Neural progenitor cell (in vitro differentiated cells): ENCODE measurements at regions not wholly inside any gene's neighbourhood (a gene's known extent, or its start where the extent isn't known, plus 50 kb on each side); places are given as distances from the start of the nearest gene placed in this dataset.

Source experiments
- DNase-seq: peaks from one replicate; pipeline ENCODE4 v3.0.0-alpha.2; 2016; ENCODE audit warnings: low spot score
- H2AFZ ChIP-seq: fragments of 200-600 bp; sonication (generic); replicated peaks from 2 replicates; pipeline ENCODE4 v1.6.1; 2016; ENCODE audit warnings: antibody characterized with exemption
- H3F3A ChIP-seq: fragments of 200-600 bp; sonication (generic); 2 replicates; pipeline ENCODE4 v1.6.1; 2016; ENCODE audit warnings: antibody characterized with exemption, low read depth
- H3K27ac ChIP-seq: fragments of 200-600 bp; sonication (generic); 2 replicates; pipeline ENCODE4 v1.5.1; 2016; ENCODE audit warnings: mild to moderate bottlenecking
- H3K27me3 ChIP-seq: fragments of 200-600 bp; sonication (generic); 2 replicates; pipeline ENCODE4 v1.6.1; 2016; ENCODE audit warnings: mild to moderate bottlenecking, moderate library complexity
- H3K36me3 ChIP-seq: fragments of 200-600 bp; sonication (generic); 2 replicates; pipeline ENCODE4 v1.5.1; 2016
- H3K4me1 ChIP-seq: fragments of 200-600 bp; sonication (generic); 2 replicates; pipeline ENCODE4 v1.6.1; 2016; ENCODE audit warnings: mixed run types
- H3K4me2 ChIP-seq: fragments of 200-600 bp; sonication (generic); 2 replicates; pipeline ENCODE4 v1.6.1; 2016
- H3K4me3 ChIP-seq: fragments of 200-600 bp; sonication (generic); 2 replicates; pipeline ENCODE4 v1.5.1; 2016
- H3K79me2 ChIP-seq: fragments of 200-600 bp; sonication (generic); 2 replicates; pipeline ENCODE4 v1.6.1; 2016; ENCODE audit warnings: low read depth
- H3K9ac ChIP-seq: fragments of 200-600 bp; sonication (generic); 2 replicates; pipeline ENCODE4 v1.6.1; 2016
- H3K9me3 ChIP-seq: fragments of 200-600 bp; sonication (generic); 2 replicates; pipeline ENCODE4 v1.5.1; 2016; ENCODE audit warnings: low read depth
- H4K20me1 ChIP-seq: fragments of 200-600 bp; sonication (generic); 2 replicates; pipeline ENCODE4 v1.6.1; 2016; ENCODE audit warnings: low read depth
- H3K27ac Mint-ChIP-seq: 3 replicates; pipeline ENCODE4 v1.8.0; 2021; ENCODE audit warnings: mixed read lengths
- H3K27me3 Mint-ChIP-seq: 2 replicates; pipeline ENCODE4 v1.8.0; 2022; ENCODE audit warnings: low read depth, mild to moderate bottlenecking, inconsistent platforms, moderate library complexity, mixed read lengths; ENCODE audit not compliant: insufficient read depth
- H3K36me3 Mint-ChIP-seq: 3 replicates; pipeline ENCODE4 v1.8.0; 2021; ENCODE audit warnings: mixed read lengths
- H3K4me1 Mint-ChIP-seq: 3 replicates; pipeline ENCODE4 v1.8.0; 2021; ENCODE audit warnings: mixed read lengths
- H3K4me3 Mint-ChIP-seq: 3 replicates; pipeline ENCODE4 v1.8.0; 2021; ENCODE audit warnings: mild to moderate bottlenecking, moderate library complexity, mixed read lengths
- H3K9me3 Mint-ChIP-seq: 3 replicates; pipeline ENCODE4 v1.8.0; 2020; ENCODE audit warnings: mixed read lengths
- CTCF ChIP-seq: fragments of 200-600 bp; sonication (generic); IDR thresholded peaks from 2 replicates; pipeline ENCODE4 v1.5.1; 2017; ENCODE audit warnings: antibody characterized with exemption, mild to moderate bottlenecking
- EZH2 ChIP-seq: fragments of 200-600 bp; sonication (generic); IDR thresholded peaks from 2 replicates; pipeline ENCODE4 v1.6.1; 2017; ENCODE audit warnings: antibody characterized with exemption, mild to moderate bottlenecking, moderate library complexity
- EZH2phosphoT487 ChIP-seq: fragments of 200-600 bp; sonication (generic); IDR thresholded peaks from 2 replicates; pipeline ENCODE4 v1.6.1; 2017; ENCODE audit warnings: antibody characterized with exemption

- TF ChIP-seq CTCF (peak; percentile 45), EZH2phosphoT487 (no peak)
- Histone ChIP-seq H3K27me3 (no peaks in the 10 kb centered on the region), H3K27ac (no peak overlapping the region), H3K36me3 (no peaks in the 10 kb centered on the region), H4K20me1 (no peaks in the 10 kb centered on the region), H3F3A (no peaks in the 10 kb centered on the region), H3K79me2 (no peaks in the 10 kb centered on the region), H3K9me3 (no peaks in the 10 kb centered on the region), H3K4me2 (no peak overlapping the region), H3K4me3 (no peak overlapping the region), H3K9ac (no peak overlapping the region), H2AFZ (no peak overlapping the region), H3K4me1 (no peaks in the 10 kb centered on the region)
- Mint-ChIP-seq H3K4me3 (no peak overlapping the region), H3K4me1 (no peaks in the 10 kb centered on the region), H3K36me3 (no peaks in the 10 kb centered on the region), H3K27ac (no peak overlapping the region), H3K27me3 (peaks cover 4% of the 10 kb centered on the region), H3K9me3 (peaks cover 15% of the 10 kb centered on the region)
- no peak for DNase-seq
Observed at GRCh38 chr1:208997726-208998312, 585.7 kb upstream of the CAMK1G start.

- H3K4me2 ChIP-seq: no peak overlapping the region
- peaks cover 4% of the 10 kb centered on the region for H3K27me3 Mint-ChIP-seq
- H3K27me3 ChIP-seq: no peaks in the 10 kb centered on the region
Observed at GRCh38 chr1:209008586-209008985, 574.9 kb upstream of the CAMK1G start.

DNA sequence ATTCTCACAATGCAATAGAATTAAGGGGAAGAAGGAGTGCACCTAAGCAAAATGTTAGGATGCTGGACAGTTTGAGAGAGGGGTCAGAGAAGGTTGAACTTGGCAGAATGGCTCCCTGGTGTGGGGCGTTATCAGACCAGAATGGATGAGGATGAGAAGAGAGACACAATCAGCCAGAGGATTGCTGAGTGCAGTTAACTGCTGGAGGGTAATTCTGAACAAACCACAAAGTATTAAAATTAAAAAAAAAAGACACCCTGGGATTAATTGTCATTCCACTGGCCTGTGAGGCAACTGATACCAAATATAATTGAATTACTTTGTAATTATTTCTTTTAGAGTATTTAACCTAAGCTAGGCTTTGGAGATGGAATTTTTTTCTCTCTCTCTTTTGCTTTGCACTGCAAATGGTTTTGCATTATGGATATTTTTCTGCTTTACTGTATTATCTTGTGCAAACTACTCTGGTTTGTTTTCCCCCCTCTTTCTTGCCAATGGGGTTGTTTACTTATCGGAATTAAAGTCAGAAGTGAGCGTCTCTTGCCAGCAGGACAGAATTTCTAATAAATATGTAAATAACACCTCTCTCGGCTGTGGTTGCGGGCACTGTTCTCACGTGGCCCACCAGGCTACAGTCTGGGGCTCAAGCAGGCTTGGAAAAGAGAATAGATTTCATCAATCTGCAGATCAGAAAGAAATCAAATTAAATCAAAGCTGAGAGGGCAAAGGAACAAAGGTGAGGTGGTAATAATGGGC, 572.9 kb upstream of the CAMK1G start:
- Histone ChIP-seq H3K9ac (no peak overlapping the region), H2AFZ (no peak overlapping the region), H3K4me3 (no peak overlapping the region), H4K20me1 (no peaks in the 10 kb centered on the region), H3K79me2 (no peaks in the 10 kb centered on the region), H3K4me2 (no peak overlapping the region), H3K36me3 (no peaks in the 10 kb centered on the region), H3K9me3 (no peaks in the 10 kb centered on the region), H3K4me1 (no peaks in the 10 kb centered on the region), H3F3A (no peaks in the 10 kb centered on the region), H3K27ac (no peak overlapping the region), H3K27me3 (no peaks in the 10 kb centered on the region)
- peaks cover 6% of the 10 kb centered on the region for H3K4me1 Mint-ChIP-seq
- peaks cover 2% of the 10 kb centered on the region for H3K9me3 Mint-ChIP-seq
- H3K27me3 Mint-ChIP-seq: no peaks in the 10 kb centered on the region
- H3K4me3 Mint-ChIP-seq: no peak overlapping the region
- DNase-seq: no peak
- no peak overlapping the region for H3K27ac Mint-ChIP-seq
- no peak for TF ChIP-seq CTCF
- no peak for TF ChIP-seq EZH2
- TF ChIP-seq EZH2phosphoT487: no peak
- no peaks in the 10 kb centered on the region for H3K36me3 Mint-ChIP-seq

More at GRCh38 chr1:209008586-209008985, 574.9 kb upstream of the CAMK1G start:
- peaks cover 6% of the 10 kb centered on the region for H3K4me1 Mint-ChIP-seq
- H3K79me2 ChIP-seq: no peaks in the 10 kb centered on the region
- no peaks in the 10 kb centered on the region for H4K20me1 ChIP-seq
- H3K9me3 Mint-ChIP-seq: no peaks in the 10 kb centered on the region
- no peaks in the 10 kb centered on the region for H3F3A ChIP-seq
- H3K4me3 ChIP-seq: no peak overlapping the region
- no peak overlapping the region for H3K4me3 Mint-ChIP-seq
- H3K36me3 ChIP-seq: no peaks in the 10 kb centered on the region
- no peak for DNase-seq
- H3K9me3 ChIP-seq: no peaks in the 10 kb centered on the region
- H3K36me3 Mint-ChIP-seq: no peaks in the 10 kb centered on the region
- no peak overlapping the region for H3K27ac Mint-ChIP-seq
- no peak overlapping the region for H2AFZ ChIP-seq
- TF ChIP-seq EZH2 (no peak), EZH2phosphoT487 (no peak), CTCF (no peak)
- H3K4me1 ChIP-seq: no peaks in the 10 kb centered on the region
- no peak overlapping the region for H3K27ac ChIP-seq
- H3K9ac ChIP-seq: no peak overlapping the region
